ENCODE measurements at regions not wholly inside any gene's neighbourhood (a gene's known extent, or its start where the extent isn't known, plus 50 kb on each side); places are given as distances from the start of the nearest gene placed in this dataset.

DNA sequence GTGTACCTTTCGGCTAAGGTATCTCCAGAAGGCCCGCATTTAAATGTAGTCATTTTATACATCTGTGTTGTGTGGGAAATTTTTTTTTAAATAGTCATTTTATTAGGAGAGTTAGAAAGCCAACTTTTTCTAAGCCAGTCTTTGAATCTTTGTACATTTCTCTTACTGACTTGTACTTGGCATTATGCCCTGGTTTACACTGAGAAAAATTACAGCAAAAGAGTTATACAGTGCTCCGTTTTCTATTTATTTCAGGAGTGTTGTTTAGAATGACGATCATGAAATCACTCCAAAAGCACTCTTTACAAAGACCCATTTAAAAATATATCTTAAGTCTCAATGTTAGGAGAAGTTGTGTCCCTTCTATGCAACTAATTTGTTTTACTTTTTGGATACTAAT, 91.8 kb downstream of the CYB561 start:
- TF ChIP-seq, protein P1, sequence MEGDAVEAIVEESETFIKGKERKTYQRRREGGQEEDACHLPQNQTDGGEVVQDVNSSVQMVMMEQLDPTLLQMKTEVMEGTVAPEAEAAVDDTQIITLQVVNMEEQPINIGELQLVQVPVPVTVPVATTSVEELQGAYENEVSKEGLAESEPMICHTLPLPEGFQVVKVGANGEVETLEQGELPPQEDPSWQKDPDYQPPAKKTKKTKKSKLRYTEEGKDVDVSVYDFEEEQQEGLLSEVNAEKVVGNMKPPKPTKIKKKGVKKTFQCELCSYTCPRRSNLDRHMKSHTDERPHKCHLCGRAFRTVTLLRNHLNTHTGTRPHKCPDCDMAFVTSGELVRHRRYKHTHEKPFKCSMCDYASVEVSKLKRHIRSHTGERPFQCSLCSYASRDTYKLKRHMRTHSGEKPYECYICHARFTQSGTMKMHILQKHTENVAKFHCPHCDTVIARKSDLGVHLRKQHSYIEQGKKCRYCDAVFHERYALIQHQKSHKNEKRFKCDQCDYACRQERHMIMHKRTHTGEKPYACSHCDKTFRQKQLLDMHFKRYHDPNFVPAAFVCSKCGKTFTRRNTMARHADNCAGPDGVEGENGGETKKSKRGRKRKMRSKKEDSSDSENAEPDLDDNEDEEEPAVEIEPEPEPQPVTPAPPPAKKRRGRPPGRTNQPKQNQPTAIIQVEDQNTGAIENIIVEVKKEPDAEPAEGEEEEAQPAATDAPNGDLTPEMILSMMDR (IDR thresholded peaks at IDR 0.05; ENCODE audit: low read length): no peak
- TF ChIP-seq EZH2 (IDR thresholded peaks at IDR 0.05; ENCODE audit: borderline replicate concordance, low read length): no peak
